Activated naive CD8-positive, alpha-beta T cell (primary cell): ENCODE measurements at regions not wholly inside any gene's neighbourhood (a gene's known extent, or its start where the extent isn't known, plus 50 kb on each side); places are given as distances from the start of the nearest gene placed in this dataset.

Experiments used
- H3K27ac Mint-ChIP-seq: one replicate; pipeline ENCODE4 v1.8.0; 2021; ENCODE audit warnings: mixed read lengths
- H3K27me3 Mint-ChIP-seq: one replicate; pipeline ENCODE4 v1.8.0; 2021; ENCODE audit warnings: mixed read lengths
- H3K36me3 Mint-ChIP-seq: one replicate; pipeline ENCODE4 v1.8.0; 2021; ENCODE audit warnings: mixed read lengths
- H3K4me1 Mint-ChIP-seq: one replicate; pipeline ENCODE4 v1.8.0; 2021; ENCODE audit warnings: low read depth, mixed read lengths
- H3K4me3 Mint-ChIP-seq: one replicate; pipeline ENCODE4 v1.8.0; 2021; ENCODE audit warnings: mild to moderate bottlenecking, mixed read lengths
- H3K9me3 Mint-ChIP-seq: one replicate; pipeline ENCODE4 v1.8.0; 2021; ENCODE audit warnings: low read depth, mixed read lengths

DNA sequence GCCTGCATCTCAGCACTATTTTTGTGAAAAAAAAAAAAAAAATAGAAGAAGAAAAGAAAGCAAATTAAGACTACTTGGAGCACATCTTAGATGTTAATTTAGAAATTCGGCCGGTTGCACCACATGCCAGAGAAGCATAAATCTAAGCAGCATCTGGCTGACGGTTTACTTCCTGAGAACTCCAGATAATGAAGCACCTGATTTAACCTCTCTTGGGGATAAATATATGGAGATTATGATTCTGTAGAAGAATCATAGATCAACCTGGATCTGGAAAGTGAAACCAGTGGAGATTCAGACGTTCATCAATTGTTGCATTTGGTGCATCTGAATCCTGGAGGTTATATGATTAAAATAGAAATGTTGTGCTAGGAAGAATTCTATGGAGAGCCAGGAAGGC lies 102.1 kb upstream of the SH3BP4 start:
- Mint-ChIP-seq H3K4me1 (no peaks in the 10 kb centered on the region), H3K9me3 (no peaks in the 10 kb centered on the region), H3K4me3 (no peak overlapping the region), H3K27ac (no peak overlapping the region), H3K36me3 (no peaks in the 10 kb centered on the region), H3K27me3 (peaks cover 2% of the 10 kb centered on the region)

DNA sequence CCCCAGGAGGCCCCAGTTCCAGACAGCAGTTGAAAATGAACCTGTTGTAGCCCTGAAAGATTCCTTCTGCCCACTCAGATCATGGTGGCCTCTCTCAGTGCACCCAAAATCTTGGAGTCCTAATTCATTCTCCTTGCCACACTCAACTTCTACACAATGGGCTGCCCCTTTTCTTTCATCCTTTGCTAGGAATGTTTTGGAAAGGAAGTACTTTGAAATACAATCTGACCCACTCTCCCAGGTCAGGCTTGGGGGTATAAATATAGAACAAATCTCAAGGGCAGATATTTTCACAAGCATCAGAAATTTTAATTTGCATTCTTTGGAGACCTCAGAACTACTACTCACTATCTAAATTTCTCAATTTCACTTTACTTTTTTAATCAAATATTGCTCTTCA lies 103.2 kb upstream of the SH3BP4 start:
- H3K4me1 Mint-ChIP-seq, result no peaks in the 10 kb centered on the region
- H3K36me3 Mint-ChIP-seq, result no peaks in the 10 kb centered on the region
- no peaks in the 10 kb centered on the region for H3K9me3 Mint-ChIP-seq
- H3K27me3 Mint-ChIP-seq, result peaks cover 2% of the 10 kb centered on the region
- H3K4me3 Mint-ChIP-seq, result no peak overlapping the region
- no peak overlapping the region for H3K27ac Mint-ChIP-seq

- Mint-ChIP-seq H3K9me3 (no peaks in the 10 kb centered on the region), H3K4me1 (no peaks in the 10 kb centered on the region), H3K27me3 (peaks cover 2% of the 10 kb centered on the region), H3K27ac (no peak overlapping the region), H3K36me3 (no peaks in the 10 kb centered on the region), H3K4me3 (no peak overlapping the region)
Observed at GRCh38 chr2:234847639-234848038, 104.2 kb upstream of the SH3BP4 start.

DNA sequence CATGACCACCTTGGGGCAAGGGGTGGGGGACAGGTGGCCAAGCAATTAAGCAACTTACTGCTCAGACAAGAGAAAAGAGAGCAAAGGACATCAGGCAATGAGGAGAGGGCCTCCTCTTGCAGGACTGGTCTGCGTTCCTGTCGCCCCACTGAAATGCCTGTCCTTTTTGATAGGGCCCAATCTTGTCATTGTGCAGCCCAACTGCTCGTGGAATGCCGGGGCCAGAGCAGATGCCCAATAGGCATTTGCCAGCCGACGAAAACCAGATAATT lies 104.5 kb upstream of the SH3BP4 start:
- Mint-ChIP-seq H3K36me3 (no peaks in the 10 kb centered on the region), H3K27me3 (peaks cover 2% of the 10 kb centered on the region), H3K9me3 (no peaks in the 10 kb centered on the region), H3K4me1 (no peaks in the 10 kb centered on the region), H3K4me3 (no peak overlapping the region), H3K27ac (no peak overlapping the region)

DNA sequence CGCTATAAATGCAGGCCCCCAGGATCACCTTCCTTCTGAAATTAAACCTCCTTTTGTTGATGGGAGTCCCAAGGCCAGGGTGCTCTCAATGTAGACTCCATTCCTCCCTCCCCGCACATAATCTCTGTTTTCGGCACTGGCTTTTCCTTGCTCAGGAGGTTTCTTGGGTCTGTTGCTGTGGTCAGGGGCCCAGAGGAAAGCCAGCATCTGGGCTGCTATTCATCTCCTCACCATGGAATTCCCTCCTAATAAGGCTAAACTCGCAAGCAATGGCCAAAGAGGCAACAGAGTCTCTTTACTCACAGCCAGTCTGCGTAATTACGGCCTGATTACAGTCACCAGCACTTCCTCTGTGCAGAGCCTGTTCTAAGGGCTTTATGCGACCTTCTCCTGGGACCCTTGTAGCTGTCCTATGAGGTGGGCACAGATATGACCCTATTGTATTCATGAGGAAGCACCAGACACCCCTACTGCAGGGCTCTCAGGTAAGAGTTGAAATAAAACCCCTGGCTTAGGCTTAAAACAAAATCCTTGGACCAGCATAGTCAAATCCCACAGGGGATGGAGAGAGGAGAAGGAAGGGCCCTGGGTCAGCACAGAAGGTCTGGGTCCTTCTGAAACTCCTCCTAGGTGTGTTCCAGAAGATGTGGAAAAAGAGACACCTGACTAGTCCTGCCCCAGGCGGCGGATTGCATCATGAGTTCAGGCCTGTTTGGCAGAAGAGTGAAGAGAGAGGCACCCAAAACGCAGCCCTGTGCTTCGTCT lies 105.0 kb upstream of the SH3BP4 start:
- no peaks in the 10 kb centered on the region for H3K9me3 Mint-ChIP-seq
- H3K27me3 Mint-ChIP-seq, result peaks cover 2% of the 10 kb centered on the region
- H3K4me1 Mint-ChIP-seq, result no peaks in the 10 kb centered on the region
- H3K36me3 Mint-ChIP-seq, result no peaks in the 10 kb centered on the region
- no peak overlapping the region for H3K4me3 Mint-ChIP-seq
- H3K27ac Mint-ChIP-seq, result no peak overlapping the region

DNA sequence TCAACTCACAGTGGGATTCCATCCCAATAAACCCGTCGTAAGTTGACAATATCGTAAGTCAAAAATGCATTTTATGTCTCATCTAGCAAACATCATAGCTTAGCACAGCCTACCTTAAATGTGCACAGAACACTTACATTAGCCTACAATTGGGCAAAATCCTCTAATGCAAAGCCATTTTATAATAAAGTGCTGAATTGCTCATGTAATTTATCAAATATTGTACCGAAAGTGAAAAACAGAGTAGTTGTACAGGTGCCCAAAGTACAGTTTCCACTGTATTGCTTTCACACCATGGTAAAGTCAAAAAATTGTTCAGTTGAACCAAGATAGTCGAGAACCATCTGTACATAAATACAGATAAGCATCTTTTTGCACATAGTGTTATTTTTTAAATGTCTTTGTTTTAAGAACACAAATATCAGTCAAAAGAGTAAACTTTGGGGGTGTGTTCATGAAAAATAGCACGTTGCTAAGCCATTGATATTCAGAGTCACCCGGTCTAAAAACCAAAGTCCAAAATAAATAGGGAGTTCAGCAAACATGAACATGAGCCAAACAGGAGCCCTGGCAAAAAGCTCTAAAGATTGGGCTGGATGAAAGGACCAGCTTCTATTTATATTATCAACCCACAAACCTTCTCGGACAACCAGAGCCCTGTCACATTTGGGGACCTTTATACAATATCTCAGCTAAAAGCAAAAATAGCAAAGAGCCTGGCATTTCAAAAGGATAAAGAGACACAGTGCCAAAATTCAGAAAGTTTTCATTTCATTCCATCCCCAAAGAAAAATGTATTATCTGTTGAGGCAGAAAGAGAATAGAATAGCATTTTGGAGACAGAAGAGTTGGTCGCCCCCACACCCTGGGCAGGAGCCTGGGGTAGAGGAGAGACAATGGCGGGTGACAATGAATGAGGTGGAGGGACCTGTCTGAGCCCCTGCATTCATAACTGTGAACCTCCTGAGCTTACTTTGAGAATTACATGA lies 105.9 kb upstream of the SH3BP4 start:
- Mint-ChIP-seq H3K27me3 (peaks cover 2% of the 10 kb centered on the region), H3K9me3 (no peaks in the 10 kb centered on the region), H3K27ac (no peak overlapping the region), H3K36me3 (no peaks in the 10 kb centered on the region), H3K4me1 (no peaks in the 10 kb centered on the region), H3K4me3 (no peak overlapping the region)

DNA sequence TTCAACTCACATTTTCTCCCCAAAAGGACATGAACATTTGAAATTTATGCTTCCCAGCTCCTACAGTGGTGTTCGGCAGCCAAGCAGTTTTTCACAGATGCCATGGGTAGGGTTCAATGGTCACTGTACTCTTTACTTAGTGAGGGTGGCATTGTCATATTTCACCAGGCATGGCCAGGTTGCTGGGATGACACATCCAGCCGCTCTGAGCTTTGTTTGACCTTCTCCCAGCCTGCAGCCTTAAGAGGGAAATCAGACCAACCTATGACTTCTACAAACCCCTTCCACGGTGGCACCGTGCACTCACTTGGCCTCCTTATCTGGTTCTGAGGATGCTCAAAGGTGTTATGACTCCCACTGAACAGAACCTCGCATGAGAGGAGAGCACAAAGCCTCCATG lies 108.4 kb upstream of the SH3BP4 start:
- H3K27ac Mint-ChIP-seq, result no peak overlapping the region
- no peaks in the 10 kb centered on the region for H3K9me3 Mint-ChIP-seq
- no peaks in the 10 kb centered on the region for H3K4me1 Mint-ChIP-seq
- H3K36me3 Mint-ChIP-seq, result no peaks in the 10 kb centered on the region
- no peak overlapping the region for H3K4me3 Mint-ChIP-seq
- peaks cover 2% of the 10 kb centered on the region for H3K27me3 Mint-ChIP-seq

- Mint-ChIP-seq H3K36me3 (no peaks in the 10 kb centered on the region), H3K27ac (no peak overlapping the region), H3K27me3 (peaks cover 2% of the 10 kb centered on the region), H3K9me3 (no peaks in the 10 kb centered on the region), H3K4me1 (no peaks in the 10 kb centered on the region), H3K4me3 (no peak overlapping the region)
Observed at GRCh38 chr2:234842753-234843152, 109.1 kb upstream of the SH3BP4 start.

- Mint-ChIP-seq H3K27ac (no peak overlapping the region), H3K9me3 (no peaks in the 10 kb centered on the region), H3K27me3 (no peaks in the 10 kb centered on the region), H3K36me3 (no peaks in the 10 kb centered on the region), H3K4me1 (no peaks in the 10 kb centered on the region), H3K4me3 (no peak overlapping the region)
Observed at GRCh38 chr2:234841321-234842015, 110.3 kb upstream of the SH3BP4 start.

DNA sequence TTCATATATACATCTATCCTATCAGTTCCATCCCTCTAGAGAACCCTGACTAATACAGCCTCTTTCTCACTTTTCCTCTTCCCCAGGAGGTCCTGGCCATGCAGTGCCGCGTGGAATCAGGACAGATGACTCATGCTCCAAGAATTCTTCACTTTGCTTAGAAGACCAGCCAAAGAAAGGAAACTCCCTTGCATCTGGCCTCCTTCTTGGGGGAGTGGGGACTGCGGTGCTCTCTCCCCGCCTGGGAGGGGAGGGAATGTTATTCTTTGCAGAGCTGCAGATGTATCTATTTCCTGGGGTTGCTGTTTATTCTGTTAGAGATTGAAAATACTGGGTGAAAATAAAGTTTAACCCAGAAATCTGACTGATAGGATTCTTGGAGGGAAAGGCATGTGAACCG lies 111.5 kb upstream of the SH3BP4 start:
- Mint-ChIP-seq H3K27ac (no peak overlapping the region), H3K4me3 (no peak overlapping the region), H3K4me1 (no peaks in the 10 kb centered on the region), H3K36me3 (no peaks in the 10 kb centered on the region), H3K9me3 (no peaks in the 10 kb centered on the region), H3K27me3 (no peaks in the 10 kb centered on the region)

- Mint-ChIP-seq H3K36me3 (no peaks in the 10 kb centered on the region), H3K27ac (no peak overlapping the region), H3K4me1 (no peaks in the 10 kb centered on the region), H3K27me3 (no peaks in the 10 kb centered on the region), H3K4me3 (no peak overlapping the region), H3K9me3 (no peaks in the 10 kb centered on the region)
Observed at GRCh38 chr2:234839285-234839684, 112.5 kb upstream of the SH3BP4 start.

DNA sequence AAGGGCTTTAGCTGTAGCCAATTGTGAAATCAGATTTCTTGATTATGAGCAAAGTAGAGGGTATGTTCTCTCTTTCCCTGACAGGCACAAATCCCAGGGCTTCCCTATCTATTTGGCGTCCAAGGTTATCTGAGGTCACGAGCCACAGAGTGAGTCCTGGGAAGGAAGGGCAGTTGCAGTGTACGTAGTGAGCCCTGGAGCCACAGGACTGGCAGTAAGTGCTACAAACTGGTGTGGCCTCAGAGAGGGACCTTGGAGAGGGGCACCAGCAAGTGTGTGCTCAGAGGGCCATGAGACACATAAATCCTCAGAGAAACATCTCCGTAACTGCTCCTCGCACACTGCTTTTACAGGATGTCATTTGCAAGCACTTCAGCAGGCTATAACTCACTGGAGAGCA lies 115.5 kb upstream of the SH3BP4 start:
- H3K36me3 Mint-ChIP-seq, result no peaks in the 10 kb centered on the region
- H3K9me3 Mint-ChIP-seq, result no peaks in the 10 kb centered on the region
- no peak overlapping the region for H3K4me3 Mint-ChIP-seq

DNA sequence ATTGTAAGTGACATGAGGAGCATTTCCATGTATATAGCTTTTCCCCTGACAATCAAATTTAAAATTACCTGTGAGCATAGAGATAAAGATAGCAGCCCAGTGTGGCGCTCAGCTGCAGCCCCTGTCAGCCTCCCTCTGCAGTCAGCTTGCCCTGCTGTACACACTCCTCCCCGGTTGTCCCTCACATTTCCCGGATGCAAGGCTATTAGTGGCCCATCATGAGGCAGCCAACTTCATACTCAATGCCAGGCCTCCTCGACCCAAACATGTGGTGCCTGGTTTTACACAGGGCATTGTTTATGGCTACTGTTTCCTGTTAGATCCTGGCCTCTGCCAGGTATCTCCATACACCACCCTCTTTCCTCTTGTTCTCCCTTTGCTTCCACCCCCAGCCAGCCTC lies 116.1 kb upstream of the SH3BP4 start:
- no peak overlapping the region for H3K27ac Mint-ChIP-seq
- H3K4me1 Mint-ChIP-seq, result no peaks in the 10 kb centered on the region
- no peaks in the 10 kb centered on the region for H3K27me3 Mint-ChIP-seq
- no peaks in the 10 kb centered on the region for H3K36me3 Mint-ChIP-seq
- no peak overlapping the region for H3K4me3 Mint-ChIP-seq
- H3K9me3 Mint-ChIP-seq, result no peaks in the 10 kb centered on the region

More for the DNA sequence above, 115.5 kb upstream of the SH3BP4 start:
- no peaks in the 10 kb centered on the region for H3K27me3 Mint-ChIP-seq
- no peak overlapping the region for H3K27ac Mint-ChIP-seq
- no peaks in the 10 kb centered on the region for H3K4me1 Mint-ChIP-seq

DNA sequence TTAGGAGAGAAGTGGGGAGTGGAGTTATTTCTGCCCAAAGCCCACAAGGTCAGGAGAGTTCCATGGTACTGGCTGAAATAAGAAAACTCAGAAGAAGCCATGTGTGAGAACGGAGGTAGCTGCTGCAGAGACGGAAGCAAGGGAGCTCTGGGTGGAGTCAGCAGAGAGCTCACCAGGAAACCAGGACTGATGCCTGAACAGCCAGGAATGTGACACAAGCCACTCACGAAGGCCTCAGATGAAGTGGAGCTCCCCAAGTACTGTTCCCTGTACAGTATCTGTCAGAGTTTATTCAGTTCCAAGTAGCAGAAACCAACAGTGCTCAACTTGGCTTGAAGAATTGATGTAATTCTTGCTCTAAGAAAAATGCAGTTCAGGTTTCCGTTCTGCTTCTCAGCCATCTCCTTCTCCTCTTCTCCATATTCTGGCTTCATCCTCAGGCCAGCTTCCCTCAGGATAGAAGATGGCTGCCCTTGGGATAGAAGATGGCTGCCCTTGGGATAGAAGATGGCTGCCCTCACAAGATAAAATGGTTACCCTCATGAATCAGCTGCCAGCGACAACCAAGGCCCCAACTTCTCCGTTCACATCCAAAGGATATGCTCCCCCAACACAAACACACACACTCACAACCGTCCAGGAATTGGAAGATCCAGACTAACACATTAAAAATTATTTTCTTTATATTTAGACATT lies 117.4 kb upstream of the SH3BP4 start:
- H3K4me3 Mint-ChIP-seq, result no peak overlapping the region
- H3K27ac Mint-ChIP-seq, result no peak overlapping the region
- H3K36me3 Mint-ChIP-seq, result no peaks in the 10 kb centered on the region
- no peaks in the 10 kb centered on the region for H3K4me1 Mint-ChIP-seq
- H3K9me3 Mint-ChIP-seq, result no peaks in the 10 kb centered on the region
- H3K27me3 Mint-ChIP-seq, result no peaks in the 10 kb centered on the region

GRCh38 chr2:234830853-234831252 lies 121.0 kb upstream of the SH3BP4 start:
- Mint-ChIP-seq H3K9me3 (no peaks in the 10 kb centered on the region), H3K4me3 (no peak overlapping the region), H3K4me1 (no peaks in the 10 kb centered on the region), H3K36me3 (no peaks in the 10 kb centered on the region), H3K27ac (no peak overlapping the region), H3K27me3 (peaks cover 2% of the 10 kb centered on the region)
